Hepatocyte (in vitro differentiated cells): ENCODE measurements at regions not wholly inside any gene's neighbourhood (a gene's known extent, or its start where the extent isn't known, plus 50 kb on each side); places are given as distances from the start of the nearest gene placed in this dataset.

ENCODE experiments used
- DNase-seq: peaks from one replicate; pipeline ENCODE4 v3.0.0-alpha.2; 2016; ENCODE audit warnings: low spot score
- H2AFZ ChIP-seq: fragments of 200-600 bp; sonication (generic); 2 replicates; pipeline ENCODE4 v1.6.0; 2016; ENCODE audit warnings: antibody characterized with exemption, mild to moderate bottlenecking
- H3K27ac ChIP-seq: fragments of 200-600 bp; sonication (generic); 2 replicates; pipeline ENCODE4 v1.5.1; 2016; ENCODE audit warnings: mild to moderate bottlenecking
- H3K27me3 ChIP-seq: fragments of 200-600 bp; sonication (generic); 2 replicates; pipeline ENCODE4 v1.6.1; 2016
- H3K36me3 ChIP-seq: fragments of 200-600 bp; sonication (generic); replicated peaks from 2 replicates; pipeline ENCODE4 v1.5.1; 2016; ENCODE audit warnings: low read depth; ENCODE audit not compliant: insufficient read depth
- H3K4me1 ChIP-seq: fragments of 200-600 bp; sonication (generic); 2 replicates; pipeline ENCODE4 v1.5.1; 2016; ENCODE audit warnings: mild to moderate bottlenecking, moderate library complexity; ENCODE audit not compliant: insufficient read depth
- H3K4me2 ChIP-seq: fragments of 200-600 bp; sonication (generic); 2 replicates; pipeline ENCODE4 v1.6.0; 2016
- H3K4me3 ChIP-seq: fragments of 200-600 bp; sonication (generic); 2 replicates; pipeline ENCODE4 v1.5.1; 2016; ENCODE audit warnings: mild to moderate bottlenecking
- H3K79me2 ChIP-seq: fragments of 200-600 bp; sonication (generic); 2 replicates; pipeline ENCODE4 v1.6.0; 2017; ENCODE audit warnings: mild to moderate bottlenecking
- H3K9me2 ChIP-seq: fragments of 200-600 bp; sonication (generic); replicated peaks from 2 replicates; pipeline ENCODE4 v1.6.0; 2017; ENCODE audit warnings: mild to moderate bottlenecking; ENCODE audit not compliant: insufficient read depth
- H3K9me3 ChIP-seq: fragments of 200-600 bp; sonication (generic); 2 replicates; pipeline ENCODE4 v1.5.1; 2016; ENCODE audit warnings: low read depth, mild to moderate bottlenecking
- H4K20me1 ChIP-seq: fragments of 200-600 bp; sonication (generic); 2 replicates; pipeline ENCODE4 v1.6.0; 2016; ENCODE audit warnings: mild to moderate bottlenecking; ENCODE audit not compliant: insufficient read depth, poor library complexity, severe bottlenecking
- EZH2 ChIP-seq: fragments of 200-600 bp; sonication (generic); IDR thresholded peaks from 2 replicates; pipeline ENCODE4 v1.6.1; 2016; ENCODE audit warnings: antibody characterized with exemption, mild to moderate bottlenecking, borderline replicate concordance
- EZH2phosphoT487 ChIP-seq: fragments of 200-600 bp; sonication (generic); IDR thresholded peaks from one replicate; pipeline ENCODE4 v1.6.1; 2018; ENCODE audit warnings: antibody characterized with exemption, mild to moderate bottlenecking, low read depth, moderate library complexity; ENCODE audit not compliant: unreplicated experiment, severe bottlenecking
- WGBS: methylation state at CpG from one replicate; pipeline ENCODE4 v1.1.6; 2016; ENCODE audit warnings: low lambda C conversion rate; ENCODE audit errors: missing lambda C conversion rate; 5-methylcytosine and 5-hydroxymethylcytosine counted together
- TF ChIP-seq, protein P1 (sequence below): fragments of 200-600 bp; sonication (generic); IDR thresholded peaks from 2 replicates; pipeline ENCODE4 v1.5.1; 2016; ENCODE audit warnings: antibody characterized with exemption, mild to moderate bottlenecking; ENCODE audit not compliant: poor library complexity

DNA sequence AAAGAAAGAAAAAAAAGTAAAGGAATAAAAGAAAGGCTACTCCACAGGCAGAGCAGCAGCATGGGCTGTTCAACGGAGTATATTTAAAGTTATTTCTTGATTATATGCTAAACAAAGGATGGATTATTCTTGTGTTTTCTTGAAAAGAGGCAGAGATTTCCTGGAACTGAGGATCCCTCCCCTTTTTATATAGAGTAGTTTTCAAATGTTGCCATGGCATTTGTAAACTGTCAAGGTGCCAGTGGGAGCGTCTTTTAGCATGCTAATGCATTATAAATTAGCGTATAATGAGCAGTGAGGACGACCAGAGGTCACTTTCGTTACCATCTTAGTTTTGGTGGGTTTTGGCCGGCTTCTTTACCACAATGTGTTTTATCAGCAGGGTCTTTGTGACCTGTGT lies 383.0 kb downstream of the PCNX1 start:
- Histone ChIP-seq H3K79me2 (no peaks in the 10 kb centered on the region), H3K36me3 (no peaks in the 10 kb centered on the region), H3K9me2 (no peaks in the 10 kb centered on the region), H3K4me3 (no peak overlapping the region), H3K27me3 (no peaks in the 10 kb centered on the region), H3K4me2 (no peak overlapping the region), H3K9me3 (no peaks in the 10 kb centered on the region), H2AFZ (no peak overlapping the region), H4K20me1 (no peaks in the 10 kb centered on the region), H3K27ac (no peak overlapping the region), H3K4me1 (no peaks in the 10 kb centered on the region)
- no peak for DNase-seq
- WGBS = 87% methylated on average over 6 of the region's 6 CpGs
- no peak for TF ChIP-seq EZH2
- TF ChIP-seq, protein P1, sequence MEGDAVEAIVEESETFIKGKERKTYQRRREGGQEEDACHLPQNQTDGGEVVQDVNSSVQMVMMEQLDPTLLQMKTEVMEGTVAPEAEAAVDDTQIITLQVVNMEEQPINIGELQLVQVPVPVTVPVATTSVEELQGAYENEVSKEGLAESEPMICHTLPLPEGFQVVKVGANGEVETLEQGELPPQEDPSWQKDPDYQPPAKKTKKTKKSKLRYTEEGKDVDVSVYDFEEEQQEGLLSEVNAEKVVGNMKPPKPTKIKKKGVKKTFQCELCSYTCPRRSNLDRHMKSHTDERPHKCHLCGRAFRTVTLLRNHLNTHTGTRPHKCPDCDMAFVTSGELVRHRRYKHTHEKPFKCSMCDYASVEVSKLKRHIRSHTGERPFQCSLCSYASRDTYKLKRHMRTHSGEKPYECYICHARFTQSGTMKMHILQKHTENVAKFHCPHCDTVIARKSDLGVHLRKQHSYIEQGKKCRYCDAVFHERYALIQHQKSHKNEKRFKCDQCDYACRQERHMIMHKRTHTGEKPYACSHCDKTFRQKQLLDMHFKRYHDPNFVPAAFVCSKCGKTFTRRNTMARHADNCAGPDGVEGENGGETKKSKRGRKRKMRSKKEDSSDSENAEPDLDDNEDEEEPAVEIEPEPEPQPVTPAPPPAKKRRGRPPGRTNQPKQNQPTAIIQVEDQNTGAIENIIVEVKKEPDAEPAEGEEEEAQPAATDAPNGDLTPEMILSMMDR = no peak
- TF ChIP-seq EZH2phosphoT487 = no peak

DNA sequence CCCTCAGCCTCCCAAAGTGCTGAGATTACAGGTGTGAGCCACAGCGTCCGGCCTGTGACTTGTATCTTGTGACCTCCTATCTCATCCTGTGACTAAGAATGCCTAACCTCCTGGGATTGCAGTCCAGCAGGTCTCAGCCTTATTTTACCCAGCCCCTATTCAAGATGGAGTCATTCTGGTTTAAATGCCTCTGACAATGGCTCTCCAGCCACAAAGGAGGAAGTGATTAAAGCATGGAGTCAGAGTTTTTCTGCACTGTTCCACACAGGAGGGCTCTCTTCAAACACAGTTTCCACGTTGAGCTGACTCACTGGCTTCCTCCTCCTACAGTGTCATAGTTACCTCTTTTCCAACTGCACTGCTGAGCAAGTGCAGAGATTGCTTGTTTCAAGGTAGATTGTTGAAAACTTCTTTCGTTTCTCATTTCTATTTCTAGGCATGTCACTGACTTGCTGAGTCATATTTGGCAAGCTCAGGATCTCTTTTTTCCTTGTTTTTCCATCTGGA lies 383.8 kb downstream of the PCNX1 start:
- peak overlapping the region; percentile 29 for H2AFZ ChIP-seq
- WGBS = 66% methylated on average over 4 of the region's 4 CpGs
- H3K4me3 ChIP-seq = no peak overlapping the region
- H3K27me3 ChIP-seq = no peaks in the 10 kb centered on the region
- H3K79me2 ChIP-seq = no peaks in the 10 kb centered on the region
- no peaks in the 10 kb centered on the region for H3K9me3 ChIP-seq
- H3K27ac ChIP-seq = peak overlapping the region; percentile 57
- TF ChIP-seq EZH2 (no peak), EZH2phosphoT487 (no peak)
- TF ChIP-seq, protein P1 = no peak
- no peaks in the 10 kb centered on the region for H4K20me1 ChIP-seq
- peak; percentile 49 for DNase-seq
- no peaks in the 10 kb centered on the region for H3K9me2 ChIP-seq
- no peaks in the 10 kb centered on the region for H3K4me1 ChIP-seq
- no peaks in the 10 kb centered on the region for H3K36me3 ChIP-seq
- no peak overlapping the region for H3K4me2 ChIP-seq

DNA sequence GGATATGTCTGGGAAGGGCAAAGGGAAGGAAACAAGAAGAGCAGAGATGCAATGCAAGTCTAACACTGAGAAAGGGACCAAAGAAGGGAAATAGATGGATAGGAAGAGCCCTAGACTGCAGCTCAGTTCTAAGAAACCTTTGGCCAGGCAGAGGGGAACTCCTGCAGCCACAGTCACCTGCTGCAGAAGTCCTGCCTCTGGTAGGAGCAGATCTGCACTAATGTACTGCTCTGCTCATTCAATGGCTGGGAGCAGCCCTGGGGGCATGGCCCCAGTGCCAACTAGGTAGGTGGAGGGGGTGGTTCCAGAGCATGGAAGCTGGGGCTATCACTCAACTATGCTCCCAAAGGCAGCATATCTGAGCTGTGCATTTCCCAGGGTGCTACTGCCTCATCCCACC lies 388.9 kb downstream of the PCNX1 start:
- H3K9me3 ChIP-seq = no peaks in the 10 kb centered on the region
- no peaks in the 10 kb centered on the region for H3K79me2 ChIP-seq
- no peaks in the 10 kb centered on the region for H3K27me3 ChIP-seq
- H2AFZ ChIP-seq = no peak overlapping the region
- H3K4me3 ChIP-seq = no peak overlapping the region
- H3K9me2 ChIP-seq = no peaks in the 10 kb centered on the region
- no peaks in the 10 kb centered on the region for H3K4me1 ChIP-seq
- DNase-seq = no peak
- H3K27ac ChIP-seq = no peak overlapping the region
- H3K36me3 ChIP-seq = no peaks in the 10 kb centered on the region
- no peaks in the 10 kb centered on the region for H4K20me1 ChIP-seq
- TF ChIP-seq, protein P1 = no peak
- TF ChIP-seq EZH2phosphoT487 = no peak
- no peak for TF ChIP-seq EZH2
- no peak overlapping the region for H3K4me2 ChIP-seq
